ENCODE measurements at regions not wholly inside any gene's neighbourhood (a gene's known extent, or its start where the extent isn't known, plus 50 kb on each side); places are given as distances from the start of the nearest gene placed in this dataset.

DNA sequence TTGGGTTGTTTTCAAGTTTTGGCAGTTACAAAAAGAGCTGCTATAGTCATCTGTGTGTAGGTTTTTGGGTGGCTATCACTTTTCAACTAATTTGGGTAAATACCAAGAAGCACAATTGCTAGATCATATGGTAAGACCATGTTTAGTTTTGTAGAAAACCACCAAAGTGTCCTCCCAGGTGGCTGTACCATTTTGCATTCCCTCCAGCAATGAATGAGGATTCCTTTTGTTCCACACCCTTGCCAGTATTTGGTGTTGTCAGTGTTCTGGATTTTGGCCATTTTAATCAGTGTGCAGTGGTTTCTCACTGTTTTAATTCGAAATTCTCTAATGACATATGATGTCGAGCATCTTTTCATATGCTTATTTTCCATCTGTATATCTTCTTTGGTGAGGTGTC, 457.5 kb upstream of the ARID1B start:
- H3K9ac ChIP-seq (ENCODE audit: low read length), result no peak overlapping the region
- H3K9me2 ChIP-seq (ENCODE audit: insufficient read depth), result no peaks in the 10 kb centered on the region
- H3K36me3 ChIP-seq (ENCODE audit: control insufficient read depth in 1 of 2, insufficient read depth in 2 of 2, low read length in 2 of 2), result no peaks in the 10 kb centered on the region
- ChIA-PET POLR2A (no interaction called here), RAD21 (ENCODE audit: low non-redundant PET in 1 of 2, low total read pairs in 2 of 2, uncharacterized antibody in 2 of 2, unreplicated experiment in 2 of 2) (no interaction called here), CTCF (no interaction called here)
- H4K20me1 ChIP-seq (ENCODE audit: insufficient read depth), result no peaks in the 10 kb centered on the region
- TF ChIP-seq CTCF (IDR thresholded peaks at IDR 0.05 in 2 of 3, conservative IDR thresholded peaks at IDR 0.05 in 1 of 3; ENCODE audit: borderline replicate concordance in 1 of 3, insufficient read depth in 1 of 3, low read depth in 2 of 3, low read length in 2 of 3), result no peak
- TF ChIP-seq EGR1 (IDR thresholded peaks at IDR 0.05; ENCODE audit: low read depth), result no peak
- TF ChIP-seq TCF7L2 (IDR thresholded peaks at IDR 0.05; ENCODE audit: borderline replicate concordance, extremely low read depth, insufficient read depth, insufficient read length), result no peak
- TF ChIP-seq, protein P1, sequence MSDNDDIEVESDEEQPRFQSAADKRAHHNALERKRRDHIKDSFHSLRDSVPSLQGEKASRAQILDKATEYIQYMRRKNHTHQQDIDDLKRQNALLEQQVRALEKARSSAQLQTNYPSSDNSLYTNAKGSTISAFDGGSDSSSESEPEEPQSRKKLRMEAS (IDR thresholded peaks at IDR 0.05), result no peak
- TF ChIP-seq, protein P2, sequence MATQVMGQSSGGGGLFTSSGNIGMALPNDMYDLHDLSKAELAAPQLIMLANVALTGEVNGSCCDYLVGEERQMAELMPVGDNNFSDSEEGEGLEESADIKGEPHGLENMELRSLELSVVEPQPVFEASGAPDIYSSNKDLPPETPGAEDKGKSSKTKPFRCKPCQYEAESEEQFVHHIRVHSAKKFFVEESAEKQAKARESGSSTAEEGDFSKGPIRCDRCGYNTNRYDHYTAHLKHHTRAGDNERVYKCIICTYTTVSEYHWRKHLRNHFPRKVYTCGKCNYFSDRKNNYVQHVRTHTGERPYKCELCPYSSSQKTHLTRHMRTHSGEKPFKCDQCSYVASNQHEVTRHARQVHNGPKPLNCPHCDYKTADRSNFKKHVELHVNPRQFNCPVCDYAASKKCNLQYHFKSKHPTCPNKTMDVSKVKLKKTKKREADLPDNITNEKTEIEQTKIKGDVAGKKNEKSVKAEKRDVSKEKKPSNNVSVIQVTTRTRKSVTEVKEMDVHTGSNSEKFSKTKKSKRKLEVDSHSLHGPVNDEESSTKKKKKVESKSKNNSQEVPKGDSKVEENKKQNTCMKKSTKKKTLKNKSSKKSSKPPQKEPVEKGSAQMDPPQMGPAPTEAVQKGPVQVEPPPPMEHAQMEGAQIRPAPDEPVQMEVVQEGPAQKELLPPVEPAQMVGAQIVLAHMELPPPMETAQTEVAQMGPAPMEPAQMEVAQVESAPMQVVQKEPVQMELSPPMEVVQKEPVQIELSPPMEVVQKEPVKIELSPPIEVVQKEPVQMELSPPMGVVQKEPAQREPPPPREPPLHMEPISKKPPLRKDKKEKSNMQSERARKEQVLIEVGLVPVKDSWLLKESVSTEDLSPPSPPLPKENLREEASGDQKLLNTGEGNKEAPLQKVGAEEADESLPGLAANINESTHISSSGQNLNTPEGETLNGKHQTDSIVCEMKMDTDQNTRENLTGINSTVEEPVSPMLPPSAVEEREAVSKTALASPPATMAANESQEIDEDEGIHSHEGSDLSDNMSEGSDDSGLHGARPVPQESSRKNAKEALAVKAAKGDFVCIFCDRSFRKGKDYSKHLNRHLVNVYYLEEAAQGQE (IDR thresholded peaks at IDR 0.05; ENCODE audit: low read depth), result no peak
- TF ChIP-seq CEBPB (IDR thresholded peaks at IDR 0.05; ENCODE audit: low read depth), result no peak
- no peak for TF ChIP-seq SP1 (IDR thresholded peaks at IDR 0.05; ENCODE audit: low read depth)
- no peak for TF ChIP-seq JUND (IDR thresholded peaks at IDR 0.05)
- TF ChIP-seq SRF (IDR thresholded peaks at IDR 0.05; ENCODE audit: low read depth), result no peak
- TF ChIP-seq YY1 (IDR thresholded peaks at IDR 0.05; ENCODE audit: extremely low read depth, insufficient replicate concordance, low read depth, low read length), result no peak
- no peak for ATAC-seq
- no peak overlapping the region for H3K4me2 ChIP-seq (ENCODE audit: low read length)
- no peaks in the 10 kb centered on the region for H3K27me3 ChIP-seq (ENCODE audit: insufficient read depth, low read length)
- no TSS peak for BruUV-seq (replicated peaks)
- no peak overlapping the region for H2AFZ ChIP-seq (ENCODE audit: low read depth, low read length, poor library complexity, severe bottlenecking)
- intact Hi-C loops (cut with micrococcal nuclease), result no loop called here
- DNase-seq (ENCODE audit: low read depth, low spot score), result no peak
- no peaks in the 10 kb centered on the region for H3K9me3 ChIP-seq (ENCODE audit: control insufficient read depth in 1 of 2, insufficient read depth in 1 of 2, low read depth in 1 of 2, low read length in 2 of 2)
- no peak overlapping the region for H3K4me3 ChIP-seq (replicated peaks in 1 of 2; ENCODE audit: low read depth in 1 of 2, low read length in 2 of 2)
- H3K79me2 ChIP-seq (ENCODE audit: insufficient read depth, low read length), result no peaks in the 10 kb centered on the region
- no peaks in the 10 kb centered on the region for H3K4me1 ChIP-seq (ENCODE audit: control insufficient read depth in 1 of 2, insufficient read depth in 2 of 2, low read length in 2 of 2)
- no peak overlapping the region for H3K27ac ChIP-seq (ENCODE audit: low read depth, low read length)
